SK-N-SH treated with all-trans-retinoic acid at 6 μM for 48 hours (cell line): ENCODE measurements at regions not wholly inside any gene's neighbourhood (a gene's known extent, or its start where the extent isn't known, plus 50 kb on each side); places are given as distances from the start of the nearest gene placed in this dataset.

ENCODE experiments used
- ATAC-seq: fragments of 200-7000 bp; cut with Tn5 transposase; 3 replicates; pipeline ENCODE4 v1.9.1; 2020; ENCODE audit warnings: mild to moderate bottlenecking, moderate library complexity
- ARNTL ChIP-seq: fragments of 450-650 bp; formaldehyde crosslinking; IDR thresholded peaks from 2 replicates; pipeline ENCODE4 v1.5.0; 2020; ENCODE audit warnings: low read depth, mild to moderate bottlenecking, moderate library complexity, borderline replicate concordance
- BACH2 ChIP-seq: fragments of 250-450 bp; sonication (Bioruptor Pico); IDR thresholded peaks from 2 replicates; pipeline ENCODE4 v1.9.0; 2021; ENCODE audit warnings: mild to moderate bottlenecking, borderline replicate concordance
- CSDC2 ChIP-seq: fragments of 250-450 bp; sonication (Bioruptor Pico); IDR thresholded peaks from 2 replicates; pipeline ENCODE4 v1.5.0; 2020; ENCODE audit warnings: mild to moderate bottlenecking, moderate library complexity
- GLIS3 ChIP-seq: fragments of 250-450 bp; sonication (Bioruptor Pico); IDR thresholded peaks from 2 replicates; pipeline ENCODE4 v1.5.0; 2020; ENCODE audit warnings: mild to moderate bottlenecking, moderate library complexity
- ISL1 ChIP-seq: fragments of 250-450 bp; sonication (Bioruptor Pico); IDR thresholded peaks from 2 replicates; pipeline ENCODE4 v2.1.2; 2022; ENCODE audit warnings: mild to moderate bottlenecking, moderate library complexity
- OSR1 ChIP-seq: fragments of 250-450 bp; sonication (Bioruptor Pico); IDR thresholded peaks from 2 replicates; pipeline ENCODE4 v1.8.0; 2022; ENCODE audit warnings: moderate library complexity, mild to moderate bottlenecking, inconsistent platforms
- PPARA ChIP-seq: fragments of 250-450 bp; sonication (Bioruptor Pico); IDR thresholded peaks from 2 replicates; pipeline ENCODE4 v1.5.0; 2020; ENCODE audit warnings: mild to moderate bottlenecking, borderline replicate concordance
- RARB ChIP-seq: fragments of 250-450 bp; sonication (Bioruptor Pico); IDR thresholded peaks from 2 replicates; pipeline ENCODE4 v1.8.0; 2021; ENCODE audit warnings: mild to moderate bottlenecking, moderate library complexity
- TCF4 ChIP-seq: fragments of 250-450 bp; sonication (Bioruptor Pico); IDR thresholded peaks from 2 replicates; pipeline ENCODE4 v1.8.0; 2021; ENCODE audit warnings: mild to moderate bottlenecking, moderate library complexity, borderline replicate concordance
- TOX ChIP-seq: fragments of 250-450 bp; sonication (Bioruptor Pico); IDR thresholded peaks from 2 replicates; pipeline ENCODE4 v1.8.0; 2021; ENCODE audit warnings: mild to moderate bottlenecking, moderate library complexity, borderline replicate concordance
- ZC3H10 ChIP-seq: fragments of 250-450 bp; sonication (Bioruptor Pico); IDR thresholded peaks from 2 replicates; pipeline ENCODE4 v1.5.1; 2021; ENCODE audit warnings: mild to moderate bottlenecking, moderate library complexity
- ZFP30 ChIP-seq: fragments of 450-650 bp; formaldehyde crosslinking; IDR thresholded peaks from 2 replicates; pipeline ENCODE4 v1.5.0; 2022; ENCODE audit warnings: mild to moderate bottlenecking, moderate library complexity
- ZNF70 ChIP-seq: fragments of 450-650 bp; formaldehyde crosslinking; IDR thresholded peaks from 2 replicates; pipeline ENCODE4 v1.5.0; 2020; ENCODE audit warnings: mild to moderate bottlenecking, moderate library complexity
- ZNF8 ChIP-seq: fragments of 450-650 bp; formaldehyde crosslinking; IDR thresholded peaks from 2 replicates; pipeline ENCODE4 v1.5.0; 2020; ENCODE audit warnings: mild to moderate bottlenecking, moderate library complexity
- TF ChIP-seq, protein P1 (sequence below): fragments of 250-450 bp; sonication (Bioruptor Pico); IDR thresholded peaks from 2 replicates; pipeline ENCODE4 v1.8.0; 2021; ENCODE audit warnings: low read depth, mild to moderate bottlenecking, moderate library complexity, borderline replicate concordance
- TF ChIP-seq, protein P2 (sequence below): fragments of 250-450 bp; sonication (Bioruptor Pico); IDR thresholded peaks from 2 replicates; pipeline ENCODE4 v1.5.0; 2020; ENCODE audit warnings: mild to moderate bottlenecking, moderate library complexity
- TF ChIP-seq, protein P3 (sequence below): fragments of 250-450 bp; sonication (Bioruptor Pico); IDR thresholded peaks from 2 replicates; pipeline ENCODE4 v1.5.1; 2021; ENCODE audit warnings: mild to moderate bottlenecking, moderate library complexity
- TF ChIP-seq, protein P4 (sequence below): fragments of 250-450 bp; sonication (Bioruptor Pico); IDR thresholded peaks from 2 replicates; pipeline ENCODE4 v1.8.0; 2020; ENCODE audit warnings: mild to moderate bottlenecking, moderate library complexity, borderline replicate concordance
- TF ChIP-seq, protein P5 (sequence below): fragments of 250-450 bp; sonication (Bioruptor Pico); IDR thresholded peaks from 2 replicates; pipeline ENCODE4 v1.5.1; 2020; ENCODE audit warnings: low read depth, mild to moderate bottlenecking, moderate library complexity

DNA sequence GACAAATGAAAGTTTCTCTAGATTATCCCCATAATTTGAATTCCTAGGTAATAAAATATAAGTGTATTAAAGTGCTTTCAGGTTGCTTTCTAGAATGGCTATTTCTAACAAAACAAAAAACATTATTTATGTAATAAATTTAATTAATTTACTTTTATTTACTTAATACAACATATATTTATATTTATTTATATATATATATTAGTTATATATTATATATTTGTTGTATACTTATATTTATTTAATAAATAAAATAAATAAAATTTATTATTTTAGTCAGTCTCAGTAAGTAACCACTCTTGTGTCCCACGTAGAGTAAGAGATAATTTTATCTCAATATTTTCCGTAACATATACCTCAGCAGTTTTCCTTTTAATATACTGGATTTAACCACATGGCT is 1031.6 kb upstream of the CNTN5 start:
- no peak for ATAC-seq
- TF ChIP-seq ZC3H10 (CRISPR knock-in tag) (no peak), TCF4 (no peak), ARNTL (CRISPR knock-in tag) (no peak), OSR1 (no peak)
- TF ChIP-seq, protein P1, sequence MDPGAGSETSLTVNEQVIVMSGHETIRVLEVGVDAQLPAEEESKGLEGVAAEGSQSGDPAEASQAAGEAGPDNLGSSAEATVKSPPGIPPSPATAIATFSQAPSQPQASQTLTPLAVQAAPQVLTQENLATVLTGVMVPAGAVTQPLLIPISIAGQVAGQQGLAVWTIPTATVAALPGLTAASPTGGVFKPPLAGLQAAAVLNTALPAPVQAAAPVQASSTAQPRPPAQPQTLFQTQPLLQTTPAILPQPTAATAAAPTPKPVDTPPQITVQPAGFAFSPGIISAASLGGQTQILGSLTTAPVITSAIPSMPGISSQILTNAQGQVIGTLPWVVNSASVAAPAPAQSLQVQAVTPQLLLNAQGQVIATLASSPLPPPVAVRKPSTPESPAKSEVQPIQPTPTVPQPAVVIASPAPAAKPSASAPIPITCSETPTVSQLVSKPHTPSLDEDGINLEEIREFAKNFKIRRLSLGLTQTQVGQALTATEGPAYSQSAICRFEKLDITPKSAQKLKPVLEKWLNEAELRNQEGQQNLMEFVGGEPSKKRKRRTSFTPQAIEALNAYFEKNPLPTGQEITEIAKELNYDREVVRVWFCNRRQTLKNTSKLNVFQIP (CRISPR knock-in tag): no peak

DNA sequence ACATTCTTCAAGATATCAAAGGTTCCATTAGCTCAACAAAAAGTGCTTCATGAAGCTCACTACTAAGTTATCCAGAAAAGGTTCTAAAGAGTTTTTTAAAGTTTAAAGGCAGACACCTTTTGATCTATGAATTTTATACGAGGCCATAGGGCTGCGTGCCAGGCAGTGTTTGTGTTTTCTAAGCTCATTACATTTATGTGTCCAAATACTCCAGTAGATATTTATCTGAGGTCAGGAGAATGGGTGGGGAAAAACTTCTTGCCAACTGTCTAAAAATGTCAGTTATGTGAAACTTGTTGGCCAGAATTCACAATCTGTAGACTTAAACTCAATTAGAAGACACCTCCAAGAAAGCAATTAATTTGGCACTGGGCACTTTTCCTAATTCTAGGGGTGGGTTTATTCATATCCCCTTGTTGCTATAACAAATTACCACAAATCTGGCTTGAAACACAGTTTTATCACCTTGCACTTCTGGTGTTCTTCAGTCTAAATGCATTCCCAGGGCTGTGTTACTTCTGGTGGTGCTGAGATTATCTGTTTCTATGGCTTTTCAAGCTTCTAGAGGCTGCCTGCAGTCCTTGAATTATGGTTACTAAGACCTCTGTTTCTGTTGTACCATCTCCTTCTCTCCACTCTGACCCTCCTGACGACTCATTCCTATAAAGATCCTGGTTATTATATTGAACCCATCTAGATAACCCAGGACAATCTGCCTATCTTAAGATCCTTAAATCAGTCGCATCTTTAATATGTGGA is 1030.4 kb upstream of the CNTN5 start:
- no peak for TF ChIP-seq ARNTL (CRISPR knock-in tag)
- no peak for TF ChIP-seq ISL1
- TF ChIP-seq, protein P1 (CRISPR knock-in tag): no peak
- TF ChIP-seq, protein P2, sequence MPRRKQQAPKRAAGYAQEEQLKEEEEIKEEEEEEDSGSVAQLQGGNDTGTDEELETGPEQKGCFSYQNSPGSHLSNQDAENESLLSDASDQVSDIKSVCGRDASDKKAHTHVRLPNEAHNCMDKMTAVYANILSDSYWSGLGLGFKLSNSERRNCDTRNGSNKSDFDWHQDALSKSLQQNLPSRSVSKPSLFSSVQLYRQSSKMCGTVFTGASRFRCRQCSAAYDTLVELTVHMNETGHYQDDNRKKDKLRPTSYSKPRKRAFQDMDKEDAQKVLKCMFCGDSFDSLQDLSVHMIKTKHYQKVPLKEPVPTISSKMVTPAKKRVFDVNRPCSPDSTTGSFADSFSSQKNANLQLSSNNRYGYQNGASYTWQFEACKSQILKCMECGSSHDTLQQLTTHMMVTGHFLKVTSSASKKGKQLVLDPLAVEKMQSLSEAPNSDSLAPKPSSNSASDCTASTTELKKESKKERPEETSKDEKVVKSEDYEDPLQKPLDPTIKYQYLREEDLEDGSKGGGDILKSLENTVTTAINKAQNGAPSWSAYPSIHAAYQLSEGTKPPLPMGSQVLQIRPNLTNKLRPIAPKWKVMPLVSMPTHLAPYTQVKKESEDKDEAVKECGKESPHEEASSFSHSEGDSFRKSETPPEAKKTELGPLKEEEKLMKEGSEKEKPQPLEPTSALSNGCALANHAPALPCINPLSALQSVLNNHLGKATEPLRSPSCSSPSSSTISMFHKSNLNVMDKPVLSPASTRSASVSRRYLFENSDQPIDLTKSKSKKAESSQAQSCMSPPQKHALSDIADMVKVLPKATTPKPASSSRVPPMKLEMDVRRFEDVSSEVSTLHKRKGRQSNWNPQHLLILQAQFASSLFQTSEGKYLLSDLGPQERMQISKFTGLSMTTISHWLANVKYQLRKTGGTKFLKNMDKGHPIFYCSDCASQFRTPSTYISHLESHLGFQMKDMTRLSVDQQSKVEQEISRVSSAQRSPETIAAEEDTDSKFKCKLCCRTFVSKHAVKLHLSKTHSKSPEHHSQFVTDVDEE (CRISPR knock-in tag): no peak
- no peak for TF ChIP-seq TOX (CRISPR knock-in tag)
- TF ChIP-seq ZFP30 (CRISPR knock-in tag): no peak
- TF ChIP-seq, protein P3, sequence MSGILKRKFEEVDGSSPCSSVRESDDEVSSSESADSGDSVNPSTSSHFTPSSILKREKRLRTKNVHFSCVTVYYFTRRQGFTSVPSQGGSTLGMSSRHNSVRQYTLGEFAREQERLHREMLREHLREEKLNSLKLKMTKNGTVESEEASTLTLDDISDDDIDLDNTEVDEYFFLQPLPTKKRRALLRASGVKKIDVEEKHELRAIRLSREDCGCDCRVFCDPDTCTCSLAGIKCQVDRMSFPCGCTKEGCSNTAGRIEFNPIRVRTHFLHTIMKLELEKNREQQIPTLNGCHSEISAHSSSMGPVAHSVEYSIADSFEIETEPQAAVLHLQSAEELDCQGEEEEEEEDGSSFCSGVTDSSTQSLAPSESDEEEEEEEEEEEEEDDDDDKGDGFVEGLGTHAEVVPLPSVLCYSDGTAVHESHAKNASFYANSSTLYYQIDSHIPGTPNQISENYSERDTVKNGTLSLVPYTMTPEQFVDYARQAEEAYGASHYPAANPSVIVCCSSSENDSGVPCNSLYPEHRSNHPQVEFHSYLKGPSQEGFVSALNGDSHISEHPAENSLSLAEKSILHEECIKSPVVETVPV: no peak
- no peak for TF ChIP-seq ZNF70 (CRISPR knock-in tag)
- TF ChIP-seq ZNF8 (CRISPR knock-in tag): no peak
- TF ChIP-seq, protein P4, sequence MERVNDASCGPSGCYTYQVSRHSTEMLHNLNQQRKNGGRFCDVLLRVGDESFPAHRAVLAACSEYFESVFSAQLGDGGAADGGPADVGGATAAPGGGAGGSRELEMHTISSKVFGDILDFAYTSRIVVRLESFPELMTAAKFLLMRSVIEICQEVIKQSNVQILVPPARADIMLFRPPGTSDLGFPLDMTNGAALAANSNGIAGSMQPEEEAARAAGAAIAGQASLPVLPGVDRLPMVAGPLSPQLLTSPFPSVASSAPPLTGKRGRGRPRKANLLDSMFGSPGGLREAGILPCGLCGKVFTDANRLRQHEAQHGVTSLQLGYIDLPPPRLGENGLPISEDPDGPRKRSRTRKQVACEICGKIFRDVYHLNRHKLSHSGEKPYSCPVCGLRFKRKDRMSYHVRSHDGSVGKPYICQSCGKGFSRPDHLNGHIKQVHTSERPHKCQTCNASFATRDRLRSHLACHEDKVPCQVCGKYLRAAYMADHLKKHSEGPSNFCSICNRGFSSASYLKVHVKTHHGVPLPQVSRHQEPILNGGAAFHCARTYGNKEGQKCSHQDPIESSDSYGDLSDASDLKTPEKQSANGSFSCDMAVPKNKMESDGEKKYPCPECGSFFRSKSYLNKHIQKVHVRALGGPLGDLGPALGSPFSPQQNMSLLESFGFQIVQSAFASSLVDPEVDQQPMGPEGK (CRISPR knock-in tag): no peak
- no peak for TF ChIP-seq PPARA (CRISPR knock-in tag)
- TF ChIP-seq, protein P5, sequence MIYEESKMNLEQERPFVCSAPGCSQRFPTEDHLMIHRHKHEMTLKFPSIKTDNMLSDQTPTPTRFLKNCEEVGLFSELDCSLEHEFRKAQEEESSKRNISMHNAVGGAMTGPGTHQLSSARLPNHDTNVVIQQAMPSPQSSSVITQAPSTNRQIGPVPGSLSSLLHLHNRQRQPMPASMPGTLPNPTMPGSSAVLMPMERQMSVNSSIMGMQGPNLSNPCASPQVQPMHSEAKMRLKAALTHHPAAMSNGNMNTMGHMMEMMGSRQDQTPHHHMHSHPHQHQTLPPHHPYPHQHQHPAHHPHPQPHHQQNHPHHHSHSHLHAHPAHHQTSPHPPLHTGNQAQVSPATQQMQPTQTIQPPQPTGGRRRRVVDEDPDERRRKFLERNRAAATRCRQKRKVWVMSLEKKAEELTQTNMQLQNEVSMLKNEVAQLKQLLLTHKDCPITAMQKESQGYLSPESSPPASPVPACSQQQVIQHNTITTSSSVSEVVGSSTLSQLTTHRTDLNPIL (CRISPR knock-in tag): no peak
- TF ChIP-seq BACH2: no peak
- no peak for TF ChIP-seq GLIS3 (CRISPR knock-in tag)
- TF ChIP-seq RARB (CRISPR knock-in tag): no peak
- TF ChIP-seq, all 23 proteins: peak for 0
- no peak for ATAC-seq

DNA sequence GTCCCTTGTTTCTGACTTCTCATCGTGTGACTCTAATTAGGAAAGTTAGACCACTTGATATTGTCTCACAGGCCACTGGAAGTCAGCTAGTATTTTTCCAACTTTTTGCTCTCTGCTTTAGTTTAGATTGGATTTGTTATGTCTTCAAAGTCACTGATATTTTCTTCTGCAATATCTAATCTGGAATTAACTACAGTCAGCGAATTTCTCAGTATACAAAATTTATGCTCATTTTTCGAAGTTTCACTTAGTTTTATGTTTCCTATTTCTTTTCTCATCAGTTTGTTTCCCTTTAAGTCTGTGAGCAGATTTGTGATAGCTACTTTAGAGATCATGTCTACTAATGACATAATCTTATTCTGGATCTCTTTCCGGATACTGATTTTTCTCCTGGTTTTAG is 1027.2 kb upstream of the CNTN5 start:
- no peak for TF ChIP-seq CSDC2 (CRISPR knock-in tag)
- ATAC-seq: no peak
